Left colon (tissue), 2 donors: ENCODE measurements at regions not wholly inside any gene's neighbourhood (a gene's known extent, or its start where the extent isn't known, plus 50 kb on each side); places are given as distances from the start of the nearest gene placed in this dataset.
"Not testable (repeated sequence)": the region's sequence is repeated elsewhere in the genome, so short reads cannot be mapped to it uniquely, and the experiment has no call there.

ENCODE experiments used
- ATAC-seq: fragments of 200-7000 bp; cut with Tn5 transposase; one replicate; pipeline ENCODE4 v1.9.1; 2020; ENCODE audit warnings: mild to moderate bottlenecking, moderate library complexity
- DNase-seq, 2 donors: peaks; one replicate each; pipeline ENCODE4 v3.0.0-alpha.2; 2020
- intact Hi-C, 2 donors: fragments of 100-400 bp; cut with DNase I in 1 of 2; cut with micrococcal nuclease in 1 of 2; formaldehyde crosslinking; loops; one replicate each; pipeline versions ENCODE4 v1.11.2 to v1.14.0; 2022; cut with DNase I, micrococcal nuclease
- donor health status: DM: no; HTN: no; CAD: no.
- donor health status: DM: yes; HTN: yes; CAD: no.

- ATAC-seq = no peak
- intact Hi-C loops = no loop called here
- DNase-seq = no peak
Measured at GRCh38 chr1:60802884-60803283, 279.5 kb upstream of the NFIA start.

GRCh38 chr1:60797351-60797750 lies 285.0 kb upstream of the NFIA start:
- DNase-seq (no peak), ATAC-seq (no peak)
- intact Hi-C loops = no loop called here

GRCh38 chr1:60791226-60791625 lies 291.1 kb upstream of the NFIA start:
- ATAC-seq = no peak
- no peak for DNase-seq
- intact Hi-C loops = no loop called here

- DNase-seq, intact Hi-C loops, ATAC-seq: not testable (repeated sequence)
Measured at GRCh38 chr1:60773099-60773498, 309.3 kb upstream of the NFIA start.

GRCh38 chr1:60769082-60769481 lies 313.3 kb upstream of the NFIA start:
- ATAC-seq = no peak
- intact Hi-C loops = no loop called here
- DNase-seq = no peak

GRCh38 chr1:60765204-60765603 lies 317.2 kb upstream of the NFIA start:
- DNase-seq (peak in 1 of 2 donors; percentile 10), ATAC-seq (peak; percentile 60)
- intact Hi-C loops = no loop called here

GRCh38 chr1:60764489-60764888 lies 317.9 kb upstream of the NFIA start:
- DNase-seq (no peak), ATAC-seq (peak; percentile 82)
- intact Hi-C loops = no loop called here

GRCh38 chr1:60763741-60764140 lies 318.6 kb upstream of the NFIA start:
- intact Hi-C loops = no loop called here
- ATAC-seq = no peak
- DNase-seq = no peak

GRCh38 chr1:60762911-60763310 lies 319.4 kb upstream of the NFIA start:
- intact Hi-C loops = no loop called here
- ATAC-seq (no peak), DNase-seq (no peak)

GRCh38 chr1:60762176-60762575 lies 320.2 kb upstream of the NFIA start:
- DNase-seq (no peak), ATAC-seq (no peak)
- intact Hi-C loops = no loop called here

- intact Hi-C loops = no loop called here
- DNase-seq (no peak), ATAC-seq (no peak)
Measured at GRCh38 chr1:60759291-60759690, 323.1 kb upstream of the NFIA start.

GRCh38 chr1:60757485-60757884 lies 324.9 kb upstream of the NFIA start:
- no peak for DNase-seq
- intact Hi-C loops = no loop called here
- no peak for ATAC-seq

- intact Hi-C loops = no loop called here
- no peak for DNase-seq
- ATAC-seq = no peak
Measured at GRCh38 chr1:60753036-60753900, 329.1 kb upstream of the NFIA start.

GRCh38 chr1:60751306-60751705 lies 331.1 kb upstream of the NFIA start:
- intact Hi-C loops = no loop called here
- ATAC-seq = no peak
- no peak for DNase-seq

GRCh38 chr1:60747353-60747752 lies 335.0 kb upstream of the NFIA start:
- intact Hi-C loops = no loop called here
- ATAC-seq (no peak), DNase-seq (no peak)

- ATAC-seq (no peak), DNase-seq (no peak)
- intact Hi-C loops = no loop called here
Measured at GRCh38 chr1:60746278-60746791, 336.0 kb upstream of the NFIA start.

- intact Hi-C loops = no loop called here
- no peak for DNase-seq
- ATAC-seq = no peak
Measured at GRCh38 chr1:60745484-60745883, 336.9 kb upstream of the NFIA start.

- ATAC-seq = no peak
- intact Hi-C loops = no loop called here
- no peak for DNase-seq
Measured at GRCh38 chr1:60742339-60742738, 340.0 kb upstream of the NFIA start.

GRCh38 chr1:60740154-60740553 lies 342.2 kb upstream of the NFIA start:
- DNase-seq = no peak
- no peak for ATAC-seq
- intact Hi-C loops = no loop called here

- no peak for ATAC-seq
- intact Hi-C loops = no loop called here
- DNase-seq = no peak
Measured at GRCh38 chr1:60739729-60740128, 342.6 kb upstream of the NFIA start.

- ATAC-seq (no peak), DNase-seq (no peak)
- intact Hi-C loops = no loop called here
Measured at GRCh38 chr1:60732977-60733401, 349.4 kb upstream of the NFIA start.
